Panc1 (cell line): ENCODE measurements at regions not wholly inside any gene's neighbourhood (a gene's known extent, or its start where the extent isn't known, plus 50 kb on each side); places are given as distances from the start of the nearest gene placed in this dataset.

ENCODE experiments used
- ATAC-seq: fragments of 200-7000 bp; cut with Tn5 transposase; 2 replicates; pipeline ENCODE4 v1.9.1; 2020; ENCODE audit warnings: mild to moderate bottlenecking, moderate library complexity
- BruUV-seq: library from RNA; stranded (reverse); fragments of 400-500 nt; replicated peaks from 2 replicates; lab custom pipeline; 2021; lab: Mats Ljungman, UMichigan
- CTCF ChIA-PET: fragments of 300-600 bp; sonication (Branson Sonifier 250); formaldehyde crosslinking; loops from one replicate; lab custom pipeline; 2022; ENCODE audit warnings: antibody characterized with exemption; lab: Charles Lee
- POLR2A ChIA-PET: fragments of 300-600 bp; sonication (Branson Sonifier 250); formaldehyde crosslinking; loops from one replicate; lab custom pipeline; 2022; ENCODE audit warnings: antibody characterized with exemption; lab: Charles Lee
- DNase-seq: peaks from one replicate; pipeline ENCODE4 v3.0.0-alpha.2; 2010; ENCODE audit warnings: low read depth, low spot score
- H3K27ac ChIP-seq: 2 replicates; pipeline ENCODE4 v1.5.1; 2011; ENCODE audit warnings: mild to moderate bottlenecking, low read length, inconsistent platforms
- H3K27me3 ChIP-seq: fragments of 200-500 bp; sonication (Bioruptor generic); 2 replicates; pipeline ENCODE4 v1.6.0; 2014; ENCODE audit warnings: low read length, inconsistent platforms; ENCODE audit not compliant: control insufficient read depth, insufficient read depth
- H3K36me3 ChIP-seq: fragments of 200-500 bp; sonication (Bioruptor generic); 2 replicates; pipeline ENCODE4 v1.5.1; 2014; ENCODE audit warnings: inconsistent platforms, mild to moderate bottlenecking, low read length, moderate library complexity; ENCODE audit not compliant: control insufficient read depth, insufficient read depth
- H3K4me1 ChIP-seq: 2 replicates; pipeline ENCODE4 v1.5.1; 2011; ENCODE audit warnings: inconsistent platforms, mild to moderate bottlenecking, low read length, moderate library complexity; ENCODE audit not compliant: control insufficient read depth, insufficient read depth
- H3K4me3 ChIP-seq, 2 experiments: 2 replicates each; pipeline ENCODE4 v1.5.1; 2011 to 2012; ENCODE audit warnings: low read depth in 2 of 2, low read length in 2 of 2, mild to moderate bottlenecking in 2 of 2, inconsistent platforms in 1 of 2, moderate library complexity in 1 of 2
- H3K9me3 ChIP-seq: fragments of 200-500 bp; sonication (Bioruptor generic); 2 replicates; pipeline ENCODE4 v1.5.1; 2014; ENCODE audit warnings: low read depth, mild to moderate bottlenecking, inconsistent platforms, low read length, moderate library complexity; ENCODE audit not compliant: control insufficient read depth, insufficient read depth
- CTCF ChIP-seq: fragments of 450-650 bp; IDR thresholded peaks from 2 replicates; pipeline ENCODE4 v1.5.1; 2017; ENCODE audit warnings: mild to moderate bottlenecking
- POLR2AphosphoS5 ChIP-seq: IDR thresholded peaks from 2 replicates; pipeline ENCODE4 v1.6.1; 2012; ENCODE audit warnings: mild to moderate bottlenecking, low read depth, low read length, moderate library complexity
- REST ChIP-seq, 2 experiments: IDR thresholded peaks; 2 replicates each; pipeline ENCODE4 v1.6.1; 2011 to 2012; ENCODE audit warnings: low read depth in 2 of 2, control low read depth in 1 of 2, low read length in 1 of 2, mild to moderate bottlenecking in 1 of 2, moderate library complexity in 1 of 2; ENCODE audit not compliant: insufficient read depth in 1 of 2
- SIN3A ChIP-seq: IDR thresholded peaks from 2 replicates; pipeline ENCODE4 v1.6.1; 2012; ENCODE audit warnings: low read depth, mild to moderate bottlenecking, low read length, moderate library complexity, borderline replicate concordance; ENCODE audit not compliant: insufficient read depth
- TCF7L2 ChIP-seq: IDR thresholded peaks from 2 replicates; pipeline ENCODE4 v1.6.1; 2011; ENCODE audit warnings: mild to moderate bottlenecking, low read depth, low read length, inconsistent platforms
- in situ Hi-C: cut with HindIII; loops from 2 replicates; pipeline ENCODE4 v1.10.0; 2016; ENCODE audit warnings: low sequenced_read_pairs, low pct_unique_long_range_greater_than_20kb
- intact Hi-C: fragments of 100-400 bp; cut with micrococcal nuclease; formaldehyde crosslinking; loops from one replicate; pipeline ENCODE4 v1.10.0; 2022; ENCODE audit not compliant: unreplicated experiment

GRCh38 chr2:194452504-194452903, 1204.5 kb upstream of the SLC39A10 start:
- in situ Hi-C loops: no loop called here
- no peak for DNase-seq
- no peaks in the 10 kb centered on the region; the same call in 1 of the 2 replicates for H3K9me3 ChIP-seq

GRCh38 chr2:194445226-194445625, 1211.8 kb upstream of the SLC39A10 start:
- CTCF ChIA-PET: no interaction called here
- BruUV-seq: no TSS peak
- no peak for TF ChIP-seq CTCF
- TF ChIP-seq TCF7L2: no peak
- no peak for TF ChIP-seq SIN3A
- no peak for TF ChIP-seq POLR2AphosphoS5
- TF ChIP-seq REST (IDR thresholded peaks at IDR 0.05; ENCODE audit: insufficient read depth in 1 of 2, low read depth in 2 of 2, low read length in 1 of 2): no peak
- no peaks in the 10 kb centered on the region for H3K9me3 ChIP-seq
- ATAC-seq (no peak), DNase-seq (no peak)
- intact Hi-C loops (no loop called here), in situ Hi-C loops (no loop called here)
- no peaks in the 10 kb centered on the region for H3K27me3 ChIP-seq
- no peak overlapping the region for H3K4me3 ChIP-seq
- H3K36me3 ChIP-seq: no peaks in the 10 kb centered on the region
- H3K4me1 ChIP-seq: no peaks in the 10 kb centered on the region
- POLR2A ChIA-PET: no interaction called here
- H3K27ac ChIP-seq: no peak overlapping the region

More at GRCh38 chr2:194452504-194452903, 1204.5 kb upstream of the SLC39A10 start:
- CTCF ChIA-PET: no interaction called here
- POLR2A ChIA-PET: no interaction called here
- no peak for ATAC-seq
- intact Hi-C loops: no loop called here
- Histone ChIP-seq H3K27me3 (no peaks in the 10 kb centered on the region), H3K4me3 (no peak overlapping the region), H3K27ac (no peak overlapping the region), H3K36me3 (no peaks in the 10 kb centered on the region), H3K4me1 (no peaks in the 10 kb centered on the region)
- BruUV-seq: no TSS peak
- TF ChIP-seq REST (IDR thresholded peaks at IDR 0.05; ENCODE audit: insufficient read depth in 1 of 2, low read depth in 2 of 2, low read length in 1 of 2) (no peak), CTCF (no peak), TCF7L2 (no peak), SIN3A (no peak), POLR2AphosphoS5 (no peak)
